SU-DHL-6 (cell line): ENCODE measurements at regions not wholly inside any gene's neighbourhood (a gene's known extent, or its start where the extent isn't known, plus 50 kb on each side); places are given as distances from the start of the nearest gene placed in this dataset.

Experiments used
- H2AFZ ChIP-seq: fragments of 200-600 bp; sonication (generic); 2 replicates; pipeline ENCODE4 v1.6.1; 2014; ENCODE audit warnings: low read depth, mild to moderate bottlenecking, moderate library complexity, mixed read lengths, antibody characterized with exemption, low read length; ENCODE audit not compliant: severe bottlenecking
- H3F3A ChIP-seq: fragments of 200-600 bp; shearing (Covaris generic); 2 replicates; pipeline ENCODE4 v1.6.0; 2016; ENCODE audit warnings: antibody characterized with exemption, mild to moderate bottlenecking; ENCODE audit not compliant: insufficient read depth
- H3K27ac ChIP-seq: fragments of 200-600 bp; sonication (generic); 2 replicates; pipeline ENCODE4 v1.5.1; 2016; ENCODE audit warnings: low read depth, mild to moderate bottlenecking, low read length, moderate library complexity, mixed read lengths
- H3K27me3 ChIP-seq: fragments of 200-600 bp; sonication (generic), shearing (Covaris generic); 2 replicates; pipeline ENCODE4 v1.6.0; 2014; ENCODE audit warnings: mild to moderate bottlenecking, low read length
- H3K36me3 ChIP-seq: fragments of 200-600 bp; sonication (generic); 2 replicates; pipeline ENCODE4 v1.6.1; 2014; ENCODE audit warnings: mild to moderate bottlenecking, low read length, mixed read lengths
- H3K4me2 ChIP-seq: fragments of 300-600, 200-600 bp; shearing (Covaris generic), sonication (generic); 2 replicates; pipeline ENCODE4 v1.6.0; 2014; ENCODE audit warnings: low read length, low read depth, mild to moderate bottlenecking; ENCODE audit not compliant: poor library complexity, severe bottlenecking
- H3K4me3 ChIP-seq: fragments of 200-600 bp; sonication (generic); 2 replicates; pipeline ENCODE4 v1.5.1; 2014; ENCODE audit warnings: antibody characterized with exemption, low read length, mild to moderate bottlenecking, mixed read lengths; ENCODE audit not compliant: insufficient read depth, poor library complexity, severe bottlenecking
- H3K79me2 ChIP-seq: fragments of 200-600 bp; sonication (generic); 2 replicates; pipeline ENCODE4 v1.6.1; 2014; ENCODE audit warnings: mild to moderate bottlenecking, low read length, moderate library complexity; ENCODE audit not compliant: insufficient read depth
- H3K9ac ChIP-seq: fragments of 200-600 bp; sonication (generic); 2 replicates; pipeline ENCODE4 v1.7.0; 2014; ENCODE audit warnings: mild to moderate bottlenecking, low read length
- H3K9me2 ChIP-seq: fragments of 200-600 bp; sonication (generic); replicated peaks from 2 replicates; pipeline ENCODE4 v1.6.1; 2014; ENCODE audit warnings: low read length; ENCODE audit not compliant: insufficient read depth
- H3K9me3 ChIP-seq: fragments of 200-600 bp; sonication (generic); 2 replicates; pipeline ENCODE4 v1.6.1; 2014; ENCODE audit warnings: low read length, mixed read lengths; ENCODE audit not compliant: insufficient read depth
- H4K20me1 ChIP-seq: fragments of 200-600 bp; sonication (generic); 2 replicates; pipeline ENCODE4 v1.6.1; 2014; ENCODE audit warnings: low read depth, mild to moderate bottlenecking, antibody characterized with exemption, low read length, moderate library complexity, mixed read lengths
- EZH2phosphoT487 ChIP-seq: fragments of 200-600 bp; sonication (generic), shearing (Covaris generic); conservative IDR thresholded peaks from 2 replicates; pipeline ENCODE4 v1.6.1; 2018; ENCODE audit warnings: mild to moderate bottlenecking, antibody characterized with exemption, low read length, moderate library complexity, mixed read lengths
- TF ChIP-seq, protein P1 (sequence below): fragments of 200-600 bp; sonication (generic); IDR thresholded peaks from one replicate; pipeline ENCODE4 v1.5.1; 2017; ENCODE audit warnings: antibody characterized with exemption, mild to moderate bottlenecking, low read length, moderate library complexity; ENCODE audit not compliant: insufficient read depth, poor library complexity, severe bottlenecking

- no peaks in the 10 kb centered on the region for H3K79me2 ChIP-seq
- H3K4me3 ChIP-seq = no peak overlapping the region
- H3K27ac ChIP-seq = no peak overlapping the region
- no peaks in the 10 kb centered on the region for H3K36me3 ChIP-seq
- no peaks in the 10 kb centered on the region for H3K9me3 ChIP-seq
- no peaks in the 10 kb centered on the region for H3K9me2 ChIP-seq
- no peaks in the 10 kb centered on the region for H3F3A ChIP-seq
- H3K4me2 ChIP-seq = no peak overlapping the region
- H4K20me1 ChIP-seq = no peaks in the 10 kb centered on the region
- no peak for TF ChIP-seq EZH2phosphoT487
- TF ChIP-seq, protein P1, sequence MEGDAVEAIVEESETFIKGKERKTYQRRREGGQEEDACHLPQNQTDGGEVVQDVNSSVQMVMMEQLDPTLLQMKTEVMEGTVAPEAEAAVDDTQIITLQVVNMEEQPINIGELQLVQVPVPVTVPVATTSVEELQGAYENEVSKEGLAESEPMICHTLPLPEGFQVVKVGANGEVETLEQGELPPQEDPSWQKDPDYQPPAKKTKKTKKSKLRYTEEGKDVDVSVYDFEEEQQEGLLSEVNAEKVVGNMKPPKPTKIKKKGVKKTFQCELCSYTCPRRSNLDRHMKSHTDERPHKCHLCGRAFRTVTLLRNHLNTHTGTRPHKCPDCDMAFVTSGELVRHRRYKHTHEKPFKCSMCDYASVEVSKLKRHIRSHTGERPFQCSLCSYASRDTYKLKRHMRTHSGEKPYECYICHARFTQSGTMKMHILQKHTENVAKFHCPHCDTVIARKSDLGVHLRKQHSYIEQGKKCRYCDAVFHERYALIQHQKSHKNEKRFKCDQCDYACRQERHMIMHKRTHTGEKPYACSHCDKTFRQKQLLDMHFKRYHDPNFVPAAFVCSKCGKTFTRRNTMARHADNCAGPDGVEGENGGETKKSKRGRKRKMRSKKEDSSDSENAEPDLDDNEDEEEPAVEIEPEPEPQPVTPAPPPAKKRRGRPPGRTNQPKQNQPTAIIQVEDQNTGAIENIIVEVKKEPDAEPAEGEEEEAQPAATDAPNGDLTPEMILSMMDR = no peak
- no peaks in the 10 kb centered on the region for H3K27me3 ChIP-seq
- no peak overlapping the region for H3K9ac ChIP-seq
- H2AFZ ChIP-seq = no peak overlapping the region
Observed at GRCh38 chr1:216945538-216946080, 222.4 kb upstream of the ESRRG start.

DNA sequence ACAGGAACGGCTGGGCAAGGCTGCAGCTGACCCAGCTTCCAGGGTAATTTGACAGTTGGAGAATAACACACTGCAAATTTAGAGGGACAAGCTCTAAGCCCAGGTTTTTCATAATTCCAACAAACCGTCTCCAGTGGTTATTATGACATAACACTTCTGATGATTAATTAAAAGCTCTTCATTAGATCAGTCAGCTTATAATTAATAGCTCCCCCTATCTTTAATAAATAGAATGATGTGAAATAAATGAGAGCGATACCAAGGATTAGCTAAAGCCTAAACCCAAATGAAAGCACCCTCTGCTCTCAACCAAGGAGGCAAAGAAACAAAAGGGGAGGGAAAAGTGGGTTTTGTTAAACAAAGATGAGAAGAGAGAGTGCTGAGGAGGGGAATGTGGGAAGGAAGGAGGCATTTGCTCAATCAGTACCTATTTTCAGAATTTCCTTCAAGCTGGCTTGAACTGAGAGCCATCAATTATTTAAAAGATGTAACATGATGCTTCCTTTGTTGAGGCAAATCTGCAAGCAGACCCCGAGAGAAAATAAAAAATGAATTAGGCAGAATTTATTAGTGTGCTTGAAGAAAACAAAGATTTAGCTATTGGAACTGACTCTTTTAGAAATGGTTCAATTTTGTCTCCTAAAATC, 221.8 kb upstream of the ESRRG start:
- no peaks in the 10 kb centered on the region for H4K20me1 ChIP-seq
- H3K4me2 ChIP-seq = no peak overlapping the region
- H3K27me3 ChIP-seq = no peaks in the 10 kb centered on the region
- no peak overlapping the region for H3K9ac ChIP-seq
- H3K9me3 ChIP-seq = no peaks in the 10 kb centered on the region
- no peaks in the 10 kb centered on the region for H3K9me2 ChIP-seq
- no peak overlapping the region for H3K4me3 ChIP-seq
- H3F3A ChIP-seq = no peaks in the 10 kb centered on the region
- H3K36me3 ChIP-seq = no peaks in the 10 kb centered on the region
- no peak overlapping the region for H3K27ac ChIP-seq
- no peak overlapping the region for H2AFZ ChIP-seq
- TF ChIP-seq, protein P1 = no peak
- no peak for TF ChIP-seq EZH2phosphoT487
- H3K79me2 ChIP-seq = no peaks in the 10 kb centered on the region

DNA sequence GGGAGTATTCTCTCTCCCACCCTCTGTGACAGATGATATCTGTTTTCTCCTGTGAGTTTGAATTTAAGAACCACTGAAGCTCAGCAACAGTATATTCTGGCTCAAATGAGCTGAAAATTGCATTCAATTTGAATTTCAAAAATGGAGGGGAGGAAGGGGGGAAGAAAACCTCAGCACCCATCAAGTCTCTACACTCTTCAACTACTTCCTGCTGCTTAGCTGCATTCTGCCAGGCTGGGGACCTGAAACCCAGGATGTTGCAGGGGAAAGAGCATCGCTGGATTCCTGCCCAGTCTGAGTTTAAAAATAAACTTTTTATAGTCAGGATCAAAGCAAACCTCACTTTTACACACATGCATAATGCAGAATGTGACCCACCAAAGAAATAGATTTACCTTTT, 214.3 kb upstream of the ESRRG start:
- Histone ChIP-seq H3K79me2 (no peaks in the 10 kb centered on the region), H3K4me3 (no peak overlapping the region), H2AFZ (no peak overlapping the region), H3K27me3 (no peaks in the 10 kb centered on the region), H3K27ac (no peak overlapping the region), H3K36me3 (no peaks in the 10 kb centered on the region), H3K9me2 (no peaks in the 10 kb centered on the region), H3K9ac (no peak overlapping the region), H3K4me2 (no peak overlapping the region), H4K20me1 (no peaks in the 10 kb centered on the region), H3K9me3 (no peaks in the 10 kb centered on the region), H3F3A (no peaks in the 10 kb centered on the region)
- TF ChIP-seq, protein P1 = no peak
- no peak for TF ChIP-seq EZH2phosphoT487
